ENCODE measurements at regions not wholly inside any gene's neighbourhood (a gene's known extent, or its start where the extent isn't known, plus 50 kb on each side); places are given as distances from the start of the nearest gene placed in this dataset.

DNA sequence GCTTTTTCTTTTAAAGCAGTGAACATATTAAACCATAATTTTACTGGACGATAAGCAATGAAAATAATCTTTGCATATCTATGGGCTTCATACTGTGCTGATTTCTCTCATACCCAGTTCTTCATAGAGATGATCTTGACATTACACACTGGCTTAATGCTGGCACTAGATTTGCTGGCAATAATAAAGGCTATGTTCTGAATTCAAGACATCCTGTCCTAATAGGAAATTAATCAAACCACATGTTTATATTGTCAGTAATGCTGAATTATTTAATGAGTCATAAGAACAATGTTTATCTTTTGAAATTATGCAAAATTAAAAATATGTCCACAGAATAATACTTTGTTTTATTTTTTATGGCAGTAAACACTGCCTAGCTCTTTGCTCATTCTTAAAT is 643.2 kb downstream of the OTOL1 start:
- no peak for TF ChIP-seq EZH2phosphoT487 (IDR thresholded peaks at IDR 0.05; ENCODE audit: borderline replicate concordance)
- TF ChIP-seq, protein P1, sequence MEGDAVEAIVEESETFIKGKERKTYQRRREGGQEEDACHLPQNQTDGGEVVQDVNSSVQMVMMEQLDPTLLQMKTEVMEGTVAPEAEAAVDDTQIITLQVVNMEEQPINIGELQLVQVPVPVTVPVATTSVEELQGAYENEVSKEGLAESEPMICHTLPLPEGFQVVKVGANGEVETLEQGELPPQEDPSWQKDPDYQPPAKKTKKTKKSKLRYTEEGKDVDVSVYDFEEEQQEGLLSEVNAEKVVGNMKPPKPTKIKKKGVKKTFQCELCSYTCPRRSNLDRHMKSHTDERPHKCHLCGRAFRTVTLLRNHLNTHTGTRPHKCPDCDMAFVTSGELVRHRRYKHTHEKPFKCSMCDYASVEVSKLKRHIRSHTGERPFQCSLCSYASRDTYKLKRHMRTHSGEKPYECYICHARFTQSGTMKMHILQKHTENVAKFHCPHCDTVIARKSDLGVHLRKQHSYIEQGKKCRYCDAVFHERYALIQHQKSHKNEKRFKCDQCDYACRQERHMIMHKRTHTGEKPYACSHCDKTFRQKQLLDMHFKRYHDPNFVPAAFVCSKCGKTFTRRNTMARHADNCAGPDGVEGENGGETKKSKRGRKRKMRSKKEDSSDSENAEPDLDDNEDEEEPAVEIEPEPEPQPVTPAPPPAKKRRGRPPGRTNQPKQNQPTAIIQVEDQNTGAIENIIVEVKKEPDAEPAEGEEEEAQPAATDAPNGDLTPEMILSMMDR (conservative IDR thresholded peaks at IDR 0.05; ENCODE audit: low read length), result no peak

Data from Loucy (cell line).